Neural cell (in vitro differentiated cells): ENCODE measurements at regions not wholly inside any gene's neighbourhood (a gene's known extent, or its start where the extent isn't known, plus 50 kb on each side); places are given as distances from the start of the nearest gene placed in this dataset.

Experiments used
- H2AFZ ChIP-seq: fragments of 200-600, 300-800 bp; sonication (generic), shearing (Covaris generic); 2 replicates; pipeline ENCODE4 v1.6.0; 2014; ENCODE audit warnings: low read depth, mild to moderate bottlenecking, antibody characterized with exemption, low read length, moderate library complexity
- H3F3A ChIP-seq: fragments of 200-600 bp; shearing (Covaris generic); 2 replicates; pipeline ENCODE4 v1.6.1; 2016; ENCODE audit warnings: mild to moderate bottlenecking, moderate library complexity, mixed read lengths, antibody characterized with exemption, low read length; ENCODE audit not compliant: insufficient read depth, poor library complexity, severe bottlenecking
- H3K27ac ChIP-seq: fragments of 200-600, 300-800 bp; sonication (generic), shearing (Covaris generic); 2 replicates; pipeline ENCODE4 v1.5.1; 2014; ENCODE audit warnings: mild to moderate bottlenecking, low read length, moderate library complexity
- H3K27me3 ChIP-seq: fragments of 300-800, 200-600 bp; sonication (generic), shearing (Covaris generic); 2 replicates; pipeline ENCODE4 v1.6.0; 2014; ENCODE audit warnings: mild to moderate bottlenecking, low read depth, low read length, moderate library complexity; ENCODE audit not compliant: insufficient read depth
- H3K36me3 ChIP-seq: fragments of 300-800, 200-600 bp; sonication (generic), shearing (Covaris generic); 2 replicates; pipeline ENCODE4 v1.5.1; 2014; ENCODE audit warnings: mild to moderate bottlenecking, antibody characterized with exemption, low read length, moderate library complexity; ENCODE audit not compliant: insufficient read depth
- H3K4me2 ChIP-seq: fragments of 300-800, 200-600 bp; sonication (generic), shearing (Covaris generic); 2 replicates; pipeline ENCODE4 v1.6.0; 2014; ENCODE audit warnings: mild to moderate bottlenecking, low read length
- H3K4me3 ChIP-seq: fragments of 300-800, 200-600 bp; sonication (generic), shearing (Covaris generic); 2 replicates; pipeline ENCODE4 v1.5.1; 2014; ENCODE audit warnings: mild to moderate bottlenecking, low read length, moderate library complexity
- H3K79me2 ChIP-seq: fragments of 200-600 bp; shearing (Covaris generic); replicated peaks from 2 replicates; pipeline ENCODE4 v1.6.0; 2014; ENCODE audit warnings: mild to moderate bottlenecking, low read length, moderate library complexity; ENCODE audit not compliant: insufficient read depth
- H3K9ac ChIP-seq: fragments of 300-800, 200-600 bp; sonication (generic), shearing (Covaris generic); 2 replicates; pipeline ENCODE4 v1.6.1; 2016; ENCODE audit warnings: mild to moderate bottlenecking, low read length, mixed read lengths
- H3K9me2 ChIP-seq: fragments of 200-600 bp; shearing (Covaris generic); 2 replicates; pipeline ENCODE4 v1.6.1; 2016; ENCODE audit warnings: mild to moderate bottlenecking, low read length, mixed read lengths; ENCODE audit not compliant: insufficient read depth
- H3K9me3 ChIP-seq: fragments of 200-600, 300-800 bp; sonication (generic), shearing (Covaris generic); 2 replicates; pipeline ENCODE4 v1.6.1; 2016; ENCODE audit warnings: mild to moderate bottlenecking, mixed run types, low read length, moderate library complexity, mixed read lengths
- H4K20me1 ChIP-seq: fragments of 200-600 bp; shearing (Covaris generic); 2 replicates; pipeline ENCODE4 v1.6.1; 2016; ENCODE audit warnings: mild to moderate bottlenecking, mixed run types; ENCODE audit not compliant: insufficient read depth
- EP300 ChIP-seq: fragments of 450-650 bp; conservative IDR thresholded peaks from 2 replicates; pipeline ENCODE4 v1.6.1; 2014; ENCODE audit warnings: antibody characterized with exemption, mild to moderate bottlenecking, moderate library complexity; ENCODE audit not compliant: poor library complexity, severe bottlenecking
- EZH2 ChIP-seq: fragments of 200-600, 300-800 bp; shearing (Covaris generic), sonication (generic); IDR thresholded peaks from 2 replicates; pipeline ENCODE4 v1.6.1; 2014; ENCODE audit warnings: antibody characterized with exemption, low read length, borderline replicate concordance, mild to moderate bottlenecking; ENCODE audit not compliant: insufficient read depth, poor library complexity, severe bottlenecking
- MXI1 ChIP-seq: fragments of 450-650 bp; conservative IDR thresholded peaks from 2 replicates; pipeline ENCODE4 v1.6.1; 2014; ENCODE audit warnings: antibody characterized with exemption, mild to moderate bottlenecking; ENCODE audit not compliant: poor library complexity, severe bottlenecking
- POLR2AphosphoS5 ChIP-seq: IDR thresholded peaks from 2 replicates; pipeline ENCODE4 v1.6.1; 2012
- RAD21 ChIP-seq: fragments of 450-650 bp; conservative IDR thresholded peaks from 2 replicates; pipeline ENCODE4 v1.6.1; 2014; ENCODE audit warnings: antibody characterized with exemption, mild to moderate bottlenecking, moderate library complexity
- SMC3 ChIP-seq: fragments of 450-650 bp; conservative IDR thresholded peaks from 2 replicates; pipeline ENCODE4 v1.6.1; 2014; ENCODE audit warnings: antibody characterized with exemption, mild to moderate bottlenecking, moderate library complexity; ENCODE audit not compliant: poor library complexity
- TAF1 ChIP-seq: IDR thresholded peaks from 2 replicates; pipeline ENCODE4 v1.6.1; 2012; ENCODE audit warnings: low read depth
- TF ChIP-seq, protein P1 (sequence below): IDR thresholded peaks from 2 replicates; pipeline ENCODE4 v1.6.1; 2012; ENCODE audit warnings: borderline replicate concordance
- TF ChIP-seq, protein P2 (sequence below): fragments of 450-650 bp; IDR thresholded peaks from 2 replicates; pipeline ENCODE4 v1.5.1; 2014; ENCODE audit warnings: antibody characterized with exemption, mild to moderate bottlenecking, moderate library complexity; ENCODE audit not compliant: poor library complexity, severe bottlenecking

DNA sequence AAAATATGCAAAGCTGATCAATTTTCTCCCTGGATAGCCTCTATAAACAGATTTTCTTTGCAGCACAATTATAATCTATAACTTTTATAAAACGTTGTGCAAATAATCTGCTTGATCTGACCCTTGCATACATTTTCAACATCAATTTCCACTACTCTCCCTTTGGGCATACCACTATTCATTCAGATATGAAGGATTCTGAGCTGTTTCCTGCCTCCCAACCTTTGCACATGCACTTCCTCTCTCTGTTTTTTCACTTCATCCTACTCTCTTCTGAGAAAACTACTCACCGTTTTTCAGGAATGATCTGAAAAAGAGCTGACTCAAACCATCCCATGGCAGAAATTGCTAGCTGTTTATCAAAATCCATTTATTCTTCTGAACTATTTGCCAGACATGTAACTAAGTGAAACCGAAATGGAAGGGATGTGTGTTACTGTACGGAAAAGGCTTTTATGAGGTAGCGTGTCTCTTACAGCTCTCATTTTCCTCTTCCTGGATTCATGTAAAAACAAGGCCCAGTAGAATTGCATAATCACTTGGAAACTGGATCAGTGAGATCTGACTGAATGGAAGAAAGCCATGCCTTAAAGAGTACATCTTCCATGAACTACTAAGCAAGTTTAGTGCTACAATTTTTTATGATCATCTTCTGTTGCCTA is 1447.3 kb upstream of the MIR17HG start:
- no peaks in the 10 kb centered on the region for H3F3A ChIP-seq
- H3K9me3 ChIP-seq, result no peaks in the 10 kb centered on the region
- H2AFZ ChIP-seq, result no peak overlapping the region
- no peak overlapping the region for H3K4me2 ChIP-seq
- H4K20me1 ChIP-seq, result no peaks in the 10 kb centered on the region
- TF ChIP-seq, protein P1, sequence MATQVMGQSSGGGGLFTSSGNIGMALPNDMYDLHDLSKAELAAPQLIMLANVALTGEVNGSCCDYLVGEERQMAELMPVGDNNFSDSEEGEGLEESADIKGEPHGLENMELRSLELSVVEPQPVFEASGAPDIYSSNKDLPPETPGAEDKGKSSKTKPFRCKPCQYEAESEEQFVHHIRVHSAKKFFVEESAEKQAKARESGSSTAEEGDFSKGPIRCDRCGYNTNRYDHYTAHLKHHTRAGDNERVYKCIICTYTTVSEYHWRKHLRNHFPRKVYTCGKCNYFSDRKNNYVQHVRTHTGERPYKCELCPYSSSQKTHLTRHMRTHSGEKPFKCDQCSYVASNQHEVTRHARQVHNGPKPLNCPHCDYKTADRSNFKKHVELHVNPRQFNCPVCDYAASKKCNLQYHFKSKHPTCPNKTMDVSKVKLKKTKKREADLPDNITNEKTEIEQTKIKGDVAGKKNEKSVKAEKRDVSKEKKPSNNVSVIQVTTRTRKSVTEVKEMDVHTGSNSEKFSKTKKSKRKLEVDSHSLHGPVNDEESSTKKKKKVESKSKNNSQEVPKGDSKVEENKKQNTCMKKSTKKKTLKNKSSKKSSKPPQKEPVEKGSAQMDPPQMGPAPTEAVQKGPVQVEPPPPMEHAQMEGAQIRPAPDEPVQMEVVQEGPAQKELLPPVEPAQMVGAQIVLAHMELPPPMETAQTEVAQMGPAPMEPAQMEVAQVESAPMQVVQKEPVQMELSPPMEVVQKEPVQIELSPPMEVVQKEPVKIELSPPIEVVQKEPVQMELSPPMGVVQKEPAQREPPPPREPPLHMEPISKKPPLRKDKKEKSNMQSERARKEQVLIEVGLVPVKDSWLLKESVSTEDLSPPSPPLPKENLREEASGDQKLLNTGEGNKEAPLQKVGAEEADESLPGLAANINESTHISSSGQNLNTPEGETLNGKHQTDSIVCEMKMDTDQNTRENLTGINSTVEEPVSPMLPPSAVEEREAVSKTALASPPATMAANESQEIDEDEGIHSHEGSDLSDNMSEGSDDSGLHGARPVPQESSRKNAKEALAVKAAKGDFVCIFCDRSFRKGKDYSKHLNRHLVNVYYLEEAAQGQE, result no peak
- TF ChIP-seq POLR2AphosphoS5 (no peak), RAD21 (no peak), MXI1 (no peak), EZH2 (no peak), EP300 (no peak), TAF1 (no peak), SMC3 (no peak)
- TF ChIP-seq, protein P2, sequence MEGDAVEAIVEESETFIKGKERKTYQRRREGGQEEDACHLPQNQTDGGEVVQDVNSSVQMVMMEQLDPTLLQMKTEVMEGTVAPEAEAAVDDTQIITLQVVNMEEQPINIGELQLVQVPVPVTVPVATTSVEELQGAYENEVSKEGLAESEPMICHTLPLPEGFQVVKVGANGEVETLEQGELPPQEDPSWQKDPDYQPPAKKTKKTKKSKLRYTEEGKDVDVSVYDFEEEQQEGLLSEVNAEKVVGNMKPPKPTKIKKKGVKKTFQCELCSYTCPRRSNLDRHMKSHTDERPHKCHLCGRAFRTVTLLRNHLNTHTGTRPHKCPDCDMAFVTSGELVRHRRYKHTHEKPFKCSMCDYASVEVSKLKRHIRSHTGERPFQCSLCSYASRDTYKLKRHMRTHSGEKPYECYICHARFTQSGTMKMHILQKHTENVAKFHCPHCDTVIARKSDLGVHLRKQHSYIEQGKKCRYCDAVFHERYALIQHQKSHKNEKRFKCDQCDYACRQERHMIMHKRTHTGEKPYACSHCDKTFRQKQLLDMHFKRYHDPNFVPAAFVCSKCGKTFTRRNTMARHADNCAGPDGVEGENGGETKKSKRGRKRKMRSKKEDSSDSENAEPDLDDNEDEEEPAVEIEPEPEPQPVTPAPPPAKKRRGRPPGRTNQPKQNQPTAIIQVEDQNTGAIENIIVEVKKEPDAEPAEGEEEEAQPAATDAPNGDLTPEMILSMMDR, result no peak
- H3K9ac ChIP-seq, result no peak overlapping the region
- no peak overlapping the region for H3K27ac ChIP-seq
- H3K4me3 ChIP-seq, result no peak overlapping the region
- no peaks in the 10 kb centered on the region for H3K9me2 ChIP-seq
- H3K36me3 ChIP-seq, result no peaks in the 10 kb centered on the region
- H3K79me2 ChIP-seq, result no peaks in the 10 kb centered on the region
- H3K27me3 ChIP-seq, result no peaks in the 10 kb centered on the region

DNA sequence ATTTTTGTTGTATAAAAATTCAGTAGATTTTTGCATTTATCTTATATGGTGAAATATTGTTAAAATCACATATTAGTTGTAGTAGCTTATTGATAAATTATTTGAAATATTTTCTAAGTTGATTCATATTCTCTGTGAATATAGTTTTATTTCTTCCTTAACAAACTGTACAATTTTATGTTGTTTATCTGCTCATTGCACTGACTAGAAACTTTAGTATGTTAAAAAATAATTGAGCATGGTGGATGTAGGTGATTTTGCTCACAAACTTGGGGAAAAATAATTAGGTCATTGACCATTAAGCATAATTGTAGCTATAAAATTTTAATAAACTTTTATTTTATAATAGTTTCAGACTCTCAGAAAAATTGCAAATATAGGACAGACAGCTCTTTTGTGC is 1445.3 kb upstream of the MIR17HG start:
- H3K9me2 ChIP-seq, result no peaks in the 10 kb centered on the region
- H3K27me3 ChIP-seq, result no peaks in the 10 kb centered on the region
- no peaks in the 10 kb centered on the region for H3F3A ChIP-seq
- no peak for TF ChIP-seq MXI1
- no peak for TF ChIP-seq EP300
- no peak for TF ChIP-seq SMC3
- TF ChIP-seq, protein P2, result no peak
- TF ChIP-seq, protein P1, result no peak
- TF ChIP-seq EZH2, result no peak
- TF ChIP-seq RAD21, result no peak
- TF ChIP-seq TAF1, result no peak
- TF ChIP-seq POLR2AphosphoS5, result no peak
- no peaks in the 10 kb centered on the region for H3K79me2 ChIP-seq
- no peaks in the 10 kb centered on the region for H3K36me3 ChIP-seq
- no peak overlapping the region for H3K27ac ChIP-seq
- no peaks in the 10 kb centered on the region for H3K9me3 ChIP-seq
- no peak overlapping the region for H2AFZ ChIP-seq
- no peak overlapping the region for H3K4me3 ChIP-seq
- no peaks in the 10 kb centered on the region for H4K20me1 ChIP-seq
- no peak overlapping the region for H3K4me2 ChIP-seq
- no peak overlapping the region for H3K9ac ChIP-seq
